ENCODE measurements at regions not wholly inside any gene's neighbourhood (a gene's known extent, or its start where the extent isn't known, plus 50 kb on each side); places are given as distances from the start of the nearest gene placed in this dataset.

GRCh38 chr7:41592236-41592635, 110.7 kb downstream of the INHBA start:
- TF ChIP-seq, protein P1, sequence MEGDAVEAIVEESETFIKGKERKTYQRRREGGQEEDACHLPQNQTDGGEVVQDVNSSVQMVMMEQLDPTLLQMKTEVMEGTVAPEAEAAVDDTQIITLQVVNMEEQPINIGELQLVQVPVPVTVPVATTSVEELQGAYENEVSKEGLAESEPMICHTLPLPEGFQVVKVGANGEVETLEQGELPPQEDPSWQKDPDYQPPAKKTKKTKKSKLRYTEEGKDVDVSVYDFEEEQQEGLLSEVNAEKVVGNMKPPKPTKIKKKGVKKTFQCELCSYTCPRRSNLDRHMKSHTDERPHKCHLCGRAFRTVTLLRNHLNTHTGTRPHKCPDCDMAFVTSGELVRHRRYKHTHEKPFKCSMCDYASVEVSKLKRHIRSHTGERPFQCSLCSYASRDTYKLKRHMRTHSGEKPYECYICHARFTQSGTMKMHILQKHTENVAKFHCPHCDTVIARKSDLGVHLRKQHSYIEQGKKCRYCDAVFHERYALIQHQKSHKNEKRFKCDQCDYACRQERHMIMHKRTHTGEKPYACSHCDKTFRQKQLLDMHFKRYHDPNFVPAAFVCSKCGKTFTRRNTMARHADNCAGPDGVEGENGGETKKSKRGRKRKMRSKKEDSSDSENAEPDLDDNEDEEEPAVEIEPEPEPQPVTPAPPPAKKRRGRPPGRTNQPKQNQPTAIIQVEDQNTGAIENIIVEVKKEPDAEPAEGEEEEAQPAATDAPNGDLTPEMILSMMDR (IDR thresholded peaks at IDR 0.05): no peak
- TF ChIP-seq POLR2A (IDR thresholded peaks at IDR 0.05): no peak
- TF ChIP-seq POLR2AphosphoS5 (IDR thresholded peaks at IDR 0.05): no peak
